HEK293 (cell line): ENCODE measurements at regions not wholly inside any gene's neighbourhood (a gene's known extent, or its start where the extent isn't known, plus 50 kb on each side); places are given as distances from the start of the nearest gene placed in this dataset.

Experiments
- CTCF ChIA-PET: fragments of 350-600 bp; formaldehyde crosslinking; extraction: SDS; loops from one replicate; lab custom pipeline; 2021; ENCODE audit warnings: antibody characterized with exemption; lab: Yijun Ruan, JAX
- POLR2A ChIA-PET: fragments of 300-600 bp; formaldehyde crosslinking; extraction: SDS; loops from one replicate; lab custom pipeline; 2020; ENCODE audit warnings: antibody characterized with exemption, inconsistent platforms; lab: Yijun Ruan, JAX
- H3K27ac ChIP-seq: fragments of 200-500 bp; sonication (Bioruptor generic); 2 replicates; pipeline ENCODE4 v1.5.1; 2014; ENCODE audit warnings: low read depth, low read length, control low read depth, inconsistent platforms; ENCODE audit errors: extremely low read depth
- H3K36me3 ChIP-seq, 2 experiments: fragments of 200-500 bp in 1 of 2; sonication (Bioruptor generic) in 1 of 2; 1 replicate in 1 of 2; 2 replicates in 1 of 2; pipeline ENCODE4 v1.5.1; 2014 to 2017; ENCODE audit warnings: inconsistent platforms in 2 of 2, low read length in 2 of 2; ENCODE audit not compliant: control insufficient read depth in 2 of 2, insufficient read depth in 1 of 2
- H3K4me1 ChIP-seq: fragments of 200-500 bp; sonication (Bioruptor generic); 2 replicates; pipeline ENCODE4 v1.5.1; 2014; ENCODE audit warnings: mild to moderate bottlenecking, low read length, inconsistent platforms; ENCODE audit not compliant: control insufficient read depth, insufficient read depth
- H3K4me3 ChIP-seq: 2 replicates; pipeline ENCODE4 v1.5.1; 2011; ENCODE audit warnings: low read depth, mild to moderate bottlenecking, control low read depth, low read length, moderate library complexity
- H3K9me3 ChIP-seq: fragments of 200-500 bp; sonication (Bioruptor generic); 2 replicates; pipeline ENCODE4 v1.5.1; 2014; ENCODE audit warnings: low read depth, low read length, inconsistent platforms; ENCODE audit not compliant: control insufficient read depth, insufficient read depth
- BCL11B ChIP-seq: fragments of 450-650 bp; formaldehyde crosslinking; IDR thresholded peaks from 2 replicates; pipeline ENCODE4 v1.5.1; 2016; ENCODE audit warnings: low read depth, missing biosample characterization, missing genetic modification characterization
- FEZF1 ChIP-seq: fragments of 450-650 bp; formaldehyde crosslinking; IDR thresholded peaks from 2 replicates; pipeline ENCODE4 v1.5.1; 2016; ENCODE audit warnings: missing biosample characterization, missing genetic modification characterization
- GFI1B ChIP-seq: fragments of 450-650 bp; formaldehyde crosslinking; IDR thresholded peaks from 2 replicates; pipeline ENCODE4 v1.5.1; 2016; ENCODE audit warnings: missing biosample characterization, missing genetic modification characterization
- KLF9 ChIP-seq: fragments of 450-650 bp; formaldehyde crosslinking; IDR thresholded peaks from 2 replicates; pipeline ENCODE4 v1.5.1; 2016; ENCODE audit warnings: missing biosample characterization, missing genetic modification characterization, low read depth
- PRDM6 ChIP-seq: fragments of 450-650 bp; formaldehyde crosslinking; IDR thresholded peaks from 2 replicates; pipeline ENCODE4 v1.5.1; 2017; ENCODE audit warnings: missing biosample characterization, missing genetic modification characterization
- SP2 ChIP-seq: fragments of 450-650 bp; formaldehyde crosslinking; IDR thresholded peaks from 2 replicates; pipeline ENCODE4 v1.5.1; 2016; ENCODE audit warnings: missing biosample characterization, missing genetic modification characterization
- ZBTB10 ChIP-seq: fragments of 450-650 bp; formaldehyde crosslinking; IDR thresholded peaks from 2 replicates; pipeline ENCODE4 v1.5.1; 2016; ENCODE audit warnings: missing biosample characterization, missing genetic modification characterization
- ZBTB44 ChIP-seq: fragments of 450-650 bp; IDR thresholded peaks from 2 replicates; pipeline ENCODE4 v1.5.1; 2018; ENCODE audit warnings: missing biosample characterization, mild to moderate bottlenecking, missing genetic modification characterization
- ZFP3 ChIP-seq: fragments of 450-650 bp; formaldehyde crosslinking; IDR thresholded peaks from 2 replicates; pipeline ENCODE4 v1.5.1; 2016; ENCODE audit warnings: low read depth, missing biosample characterization, missing genetic modification characterization
- ZNF16 ChIP-seq: fragments of 450-650 bp; formaldehyde crosslinking; IDR thresholded peaks from 2 replicates; pipeline ENCODE4 v1.5.1; 2016; ENCODE audit warnings: low read depth, missing biosample characterization, missing genetic modification characterization
- ZNF18 ChIP-seq: fragments of 450-650 bp; formaldehyde crosslinking; IDR thresholded peaks from 2 replicates; pipeline ENCODE4 v1.5.1; 2016; ENCODE audit warnings: missing biosample characterization, missing genetic modification characterization
- ZNF202 ChIP-seq: fragments of 450-650 bp; formaldehyde crosslinking; IDR thresholded peaks from 2 replicates; pipeline ENCODE4 v1.5.1; 2016; ENCODE audit warnings: missing biosample characterization, missing genetic modification characterization, borderline replicate concordance
- ZNF223 ChIP-seq: fragments of 450-650 bp; formaldehyde crosslinking; IDR thresholded peaks from 2 replicates; pipeline ENCODE4 v1.5.1; 2016; ENCODE audit warnings: missing biosample characterization, missing genetic modification characterization
- ZNF274 ChIP-seq, 2 experiments: fragments of 200-500 bp in 1 of 2; fragments of 450-650 bp in 1 of 2; sonication (Bioruptor generic) in 1 of 2; formaldehyde crosslinking in 1 of 2; IDR thresholded peaks; 2 replicates each; pipeline versions ENCODE4 v1.5.1 to v1.6.1; 2014 to 2016; ENCODE audit warnings: borderline replicate concordance in 1 of 2, inconsistent platforms in 1 of 2, low read length in 1 of 2, missing biosample characterization in 1 of 2, missing genetic modification characterization in 1 of 2
- ZNF488 ChIP-seq: fragments of 450-650 bp; formaldehyde crosslinking; IDR thresholded peaks from 2 replicates; pipeline ENCODE4 v1.5.1; 2016; ENCODE audit warnings: missing biosample characterization, missing genetic modification characterization
- ZNF510 ChIP-seq: fragments of 450-650 bp; formaldehyde crosslinking; IDR thresholded peaks from 2 replicates; pipeline ENCODE4 v1.5.1; 2018; ENCODE audit warnings: mild to moderate bottlenecking, missing genetic modification characterization, missing biosample characterization; ENCODE audit not compliant: insufficient replicate concordance
- ZNF513 ChIP-seq: fragments of 450-650 bp; IDR thresholded peaks from 2 replicates; pipeline ENCODE4 v1.5.1; 2018; ENCODE audit warnings: missing biosample characterization, missing genetic modification characterization
- ZNF514 ChIP-seq: fragments of 450-650 bp; formaldehyde crosslinking; IDR thresholded peaks from 2 replicates; pipeline ENCODE4 v1.5.1; 2016; ENCODE audit warnings: missing biosample characterization, missing genetic modification characterization
- ZNF529 ChIP-seq: fragments of 450-650 bp; formaldehyde crosslinking; IDR thresholded peaks from 2 replicates; pipeline ENCODE4 v1.5.1; 2017; ENCODE audit warnings: missing genetic modification characterization, missing biosample characterization; ENCODE audit not compliant: insufficient replicate concordance
- ZNF561 ChIP-seq: fragments of 450-650 bp; IDR thresholded peaks from 2 replicates; pipeline ENCODE4 v1.5.1; 2018; ENCODE audit warnings: missing biosample characterization, missing genetic modification characterization, borderline replicate concordance
- ZNF571 ChIP-seq: fragments of 450-650 bp; formaldehyde crosslinking; IDR thresholded peaks from 2 replicates; pipeline ENCODE4 v1.5.0; 2017; ENCODE audit warnings: missing biosample characterization, missing genetic modification characterization
- ZNF658 ChIP-seq: fragments of 450-650 bp; formaldehyde crosslinking; IDR thresholded peaks from 2 replicates; pipeline ENCODE4; 2016; ENCODE audit warnings: missing biosample characterization, missing genetic modification characterization
- ZNF701 ChIP-seq: fragments of 450-650 bp; formaldehyde crosslinking; IDR thresholded peaks from 2 replicates; pipeline ENCODE4 v1.5.1; 2016; ENCODE audit warnings: missing biosample characterization, missing genetic modification characterization
- ZSCAN30 ChIP-seq: fragments of 450-650 bp; IDR thresholded peaks from 2 replicates; pipeline ENCODE4 v1.5.1; 2018; ENCODE audit warnings: missing biosample characterization, mild to moderate bottlenecking, missing genetic modification characterization, moderate library complexity

GRCh38 chr2:223228871-223229270, 176.9 kb downstream of the KCNE4 start:
- H3K27ac ChIP-seq = no peak overlapping the region
- TF ChIP-seq ZNF488 (tag by site-specific recombination) (no peak), ZBTB10 (no peak), GFI1B (tag by site-specific recombination) (no peak), ZNF202 (tag by site-specific recombination) (no peak), KLF9 (tag by site-specific recombination) (no peak), ZNF561 (tag by site-specific recombination) (no peak), ZNF571 (tag by site-specific recombination) (no peak), ZNF16 (tag by site-specific recombination) (no peak), ZFP3 (tag by site-specific recombination) (no peak), FEZF1 (tag by site-specific recombination) (no peak)
- CTCF ChIA-PET = interaction anchor here (0.6 kb wide), 1 partner anchor 11 kb away, joined by 3 read pairs; no protein-coding TSS in a partner anchor
- no peak overlapping the region for H3K4me3 ChIP-seq
- no peaks in the 10 kb centered on the region for H3K4me1 ChIP-seq
- H3K9me3 ChIP-seq = no peaks in the 10 kb centered on the region
- POLR2A ChIA-PET = no interaction called here
- no peaks in the 10 kb centered on the region for H3K36me3 ChIP-seq

GRCh38 chr2:223230352-223230751, 178.4 kb downstream of the KCNE4 start:
- Histone ChIP-seq H3K36me3 (no peaks in the 10 kb centered on the region), H3K4me3 (no peak overlapping the region), H3K27ac (no peak overlapping the region), H3K4me1 (no peaks in the 10 kb centered on the region), H3K9me3 (no peaks in the 10 kb centered on the region)
- POLR2A ChIA-PET = no interaction called here
- CTCF ChIA-PET = interaction anchor here (1.2 kb wide), 1 partner anchor 258 kb away, joined by 3 read pairs; no protein-coding TSS in a partner anchor
- TF ChIP-seq ZNF223 (tag by site-specific recombination) = no peak
- no peak for TF ChIP-seq SP2 (tag by site-specific recombination)
- no peak for TF ChIP-seq ZNF529 (tag by site-specific recombination)
- TF ChIP-seq PRDM6 (tag by site-specific recombination) = no peak
- no peak for TF ChIP-seq ZNF18 (tag by site-specific recombination)
- TF ChIP-seq ZNF274 (IDR thresholded peaks at IDR 0.05; ENCODE audit: low read length) = no peak
- no peak for TF ChIP-seq ZNF274 (tag by site-specific recombination; IDR thresholded peaks at IDR 0.05; ENCODE audit: borderline replicate concordance)
- no peak for TF ChIP-seq BCL11B (tag by site-specific recombination)
- no peak for TF ChIP-seq ZNF701 (tag by site-specific recombination)
- TF ChIP-seq ZNF658 = no peak
- TF ChIP-seq ZSCAN30 (tag by site-specific recombination) = no peak
- no peak for TF ChIP-seq ZNF513 (tag by site-specific recombination)
- no peak for TF ChIP-seq ZNF514 (tag by site-specific recombination)
- no peak for TF ChIP-seq ZBTB44 (tag by site-specific recombination)
- TF ChIP-seq ZNF510 = no peak
